ENCODE measurements at regions not wholly inside any gene's neighbourhood (a gene's known extent, or its start where the extent isn't known, plus 50 kb on each side); places are given as distances from the start of the nearest gene placed in this dataset.

DNA sequence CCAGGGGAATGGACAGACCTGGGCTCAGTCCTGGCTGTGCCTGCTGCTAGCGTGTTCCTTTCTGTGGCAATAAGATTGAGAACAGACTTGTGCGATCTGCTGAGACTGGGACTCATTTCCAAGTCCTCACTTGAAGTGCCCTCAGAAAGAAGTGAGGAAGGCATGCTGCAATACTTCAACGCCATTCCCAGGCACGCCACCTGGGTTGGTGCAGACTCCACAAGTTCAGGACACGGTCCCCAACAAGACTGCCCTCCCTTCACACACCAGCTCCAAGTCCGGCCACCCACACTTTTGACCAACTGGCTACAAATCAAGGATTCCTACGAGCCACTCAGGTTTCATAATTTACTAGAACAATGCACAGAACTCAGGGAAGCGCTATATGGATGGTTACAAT lies 391.8 kb upstream of the SULF2 start:
- POLR2A ChIA-PET, result no interaction called here
- no peak overlapping the region for H3K4me3 ChIP-seq (ENCODE audit: low read depth, low read length)
- TF ChIP-seq, protein P1, sequence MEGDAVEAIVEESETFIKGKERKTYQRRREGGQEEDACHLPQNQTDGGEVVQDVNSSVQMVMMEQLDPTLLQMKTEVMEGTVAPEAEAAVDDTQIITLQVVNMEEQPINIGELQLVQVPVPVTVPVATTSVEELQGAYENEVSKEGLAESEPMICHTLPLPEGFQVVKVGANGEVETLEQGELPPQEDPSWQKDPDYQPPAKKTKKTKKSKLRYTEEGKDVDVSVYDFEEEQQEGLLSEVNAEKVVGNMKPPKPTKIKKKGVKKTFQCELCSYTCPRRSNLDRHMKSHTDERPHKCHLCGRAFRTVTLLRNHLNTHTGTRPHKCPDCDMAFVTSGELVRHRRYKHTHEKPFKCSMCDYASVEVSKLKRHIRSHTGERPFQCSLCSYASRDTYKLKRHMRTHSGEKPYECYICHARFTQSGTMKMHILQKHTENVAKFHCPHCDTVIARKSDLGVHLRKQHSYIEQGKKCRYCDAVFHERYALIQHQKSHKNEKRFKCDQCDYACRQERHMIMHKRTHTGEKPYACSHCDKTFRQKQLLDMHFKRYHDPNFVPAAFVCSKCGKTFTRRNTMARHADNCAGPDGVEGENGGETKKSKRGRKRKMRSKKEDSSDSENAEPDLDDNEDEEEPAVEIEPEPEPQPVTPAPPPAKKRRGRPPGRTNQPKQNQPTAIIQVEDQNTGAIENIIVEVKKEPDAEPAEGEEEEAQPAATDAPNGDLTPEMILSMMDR (IDR thresholded peaks at IDR 0.05; ENCODE audit: insufficient read depth, low read depth, low read length), result no peak
- CTCF ChIA-PET, result no interaction called here
- H3K36me3 ChIP-seq (ENCODE audit: control insufficient read depth, insufficient read depth, low read length), result no peaks in the 10 kb centered on the region
- no peak for DNase-seq (ENCODE audit: low read depth)
- H3K27me3 ChIP-seq (ENCODE audit: control insufficient read depth, insufficient read depth, low read length), result peaks cover 9% of the 10 kb centered on the region

DNA sequence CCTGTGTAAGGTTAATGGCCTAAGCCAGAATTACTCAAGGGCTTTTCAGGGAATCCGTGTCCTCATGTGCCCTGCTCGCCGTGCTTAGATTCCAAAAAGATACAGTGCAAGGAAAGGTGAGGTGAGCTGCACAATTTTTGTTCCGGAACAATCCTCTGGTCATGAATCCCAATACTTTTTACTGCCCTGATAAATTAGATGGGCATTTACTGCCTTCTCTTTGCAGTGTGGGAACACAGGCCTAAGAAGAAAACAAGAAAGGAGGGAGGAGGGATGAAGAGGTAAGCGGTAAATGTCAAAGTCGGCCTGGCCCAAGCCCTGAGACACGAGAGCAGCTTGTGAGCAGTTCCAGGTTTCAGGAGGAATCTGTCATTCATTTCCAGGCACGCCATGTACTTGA lies 390.9 kb upstream of the SULF2 start:
- POLR2A ChIA-PET, result no interaction called here
- CTCF ChIA-PET, result no interaction called here
- Histone ChIP-seq H3K36me3 (ENCODE audit: control insufficient read depth, insufficient read depth, low read length) (no peaks in the 10 kb centered on the region), H3K4me3 (ENCODE audit: low read depth, low read length) (no peak overlapping the region), H3K27me3 (ENCODE audit: control insufficient read depth, insufficient read depth, low read length) (peaks cover 9% of the 10 kb centered on the region)
- DNase-seq (ENCODE audit: low read depth), result no peak
- TF ChIP-seq, protein P1 (IDR thresholded peaks at IDR 0.05; ENCODE audit: insufficient read depth, low read depth, low read length), result no peak

DNA sequence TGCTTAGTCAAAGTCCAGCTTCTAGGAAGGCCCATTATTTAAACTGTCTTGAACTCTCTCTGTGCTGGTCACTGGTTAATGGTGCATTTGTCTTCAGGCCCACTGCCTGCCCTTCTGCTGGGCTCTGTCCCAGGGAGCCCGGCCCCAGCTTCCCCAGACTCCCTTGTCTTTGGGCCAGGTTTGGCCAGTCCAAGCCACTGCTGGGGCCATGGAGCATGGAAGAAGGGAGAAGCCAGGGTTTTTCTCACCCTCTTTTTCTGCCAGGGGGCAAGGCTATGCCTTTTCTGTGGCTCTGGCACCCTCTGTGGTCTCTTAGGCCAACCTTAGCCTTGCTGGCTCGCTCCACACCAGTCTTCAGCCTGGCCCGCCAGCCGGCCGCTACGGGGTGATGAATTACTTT lies 390.0 kb upstream of the SULF2 start:
- TF ChIP-seq, protein P1 (IDR thresholded peaks at IDR 0.05; ENCODE audit: insufficient read depth, low read depth, low read length), result no peak
- CTCF ChIA-PET, result no interaction called here
- no peak overlapping the region for H3K4me3 ChIP-seq (ENCODE audit: low read depth, low read length)
- no peaks in the 10 kb centered on the region for H3K36me3 ChIP-seq (ENCODE audit: control insufficient read depth, insufficient read depth, low read length)
- no peak for DNase-seq (ENCODE audit: low read depth)
- H3K27me3 ChIP-seq (ENCODE audit: control insufficient read depth, insufficient read depth, low read length), result peaks cover 11% of the 10 kb centered on the region
- POLR2A ChIA-PET, result no interaction called here

DNA sequence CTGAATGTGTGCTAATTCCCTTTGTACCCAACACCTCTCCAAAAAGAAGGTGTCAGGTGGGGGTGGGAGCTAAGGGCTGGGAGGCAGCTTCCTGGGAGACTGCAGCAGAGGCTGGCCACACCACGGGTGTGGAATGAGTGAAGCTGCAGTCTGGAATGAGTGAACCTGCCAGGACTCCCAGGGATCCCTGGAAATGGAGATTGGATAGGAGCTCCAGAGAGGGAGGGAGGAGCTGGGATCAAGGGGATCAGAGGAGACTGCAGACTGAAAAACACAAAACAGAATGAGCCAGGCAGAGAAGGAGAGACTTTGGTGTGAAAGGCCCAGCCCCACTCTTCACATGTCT lies 387.0 kb upstream of the SULF2 start:
- CTCF ChIA-PET, result interaction anchor here (0.8 to 0.9 kb wide), 2 partner anchors 9 to 30 kb away, joined by 3 read pairs; no protein-coding TSS in a partner anchor
- Histone ChIP-seq H3K27me3 (ENCODE audit: control insufficient read depth, insufficient read depth, low read length) (peaks cover 13% of the 10 kb centered on the region), H3K4me3 (ENCODE audit: low read depth, low read length) (no peak overlapping the region), H3K36me3 (ENCODE audit: control insufficient read depth, insufficient read depth, low read length) (no peaks in the 10 kb centered on the region)
- POLR2A ChIA-PET, result no interaction called here
- TF ChIP-seq, protein P1 (IDR thresholded peaks at IDR 0.05; ENCODE audit: insufficient read depth, low read depth, low read length), result no peak
- DNase-seq (ENCODE audit: low read depth), result no peak

DNA sequence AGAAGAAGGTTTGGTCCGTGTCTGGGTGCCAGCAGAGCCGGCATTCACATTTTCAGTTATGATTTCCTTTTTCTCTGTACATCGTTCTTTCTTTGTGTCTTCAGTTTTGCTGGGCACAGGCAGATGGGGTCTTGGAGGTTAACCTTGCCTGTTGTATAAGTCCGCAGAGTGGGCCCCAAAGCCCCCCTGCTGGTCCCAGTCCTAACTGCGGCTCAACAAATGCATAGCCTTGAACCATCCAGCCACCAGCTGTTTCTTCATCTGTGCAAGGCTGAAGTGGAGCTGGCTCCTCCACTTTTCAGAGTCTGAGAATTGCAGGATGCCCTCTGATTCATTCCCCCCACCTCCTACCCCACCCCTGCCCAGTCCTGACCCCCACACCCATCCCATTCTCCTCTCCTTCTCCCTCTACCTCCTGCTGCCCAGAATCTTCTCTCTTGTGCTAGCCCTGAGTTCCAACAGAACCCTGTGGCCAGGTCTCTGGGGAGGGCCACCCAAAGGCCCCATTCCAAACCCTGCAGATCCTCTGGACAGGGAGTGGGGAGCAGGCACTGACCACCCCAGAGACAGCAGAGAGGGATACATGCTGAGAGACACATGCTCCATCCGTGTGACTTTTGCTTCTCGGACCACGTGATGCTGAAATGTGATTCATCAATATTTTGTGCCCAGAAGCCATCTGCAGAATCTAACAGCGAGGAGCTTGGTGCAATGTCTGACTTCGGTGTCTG lies 386.5 kb upstream of the SULF2 start:
- no peak for DNase-seq (ENCODE audit: low read depth)
- ChIA-PET POLR2A (no interaction called here), CTCF (interaction anchor here (0.8 to 1.3 kb wide), 2 partner anchors 9 to 10 kb away, joined by 3 to 4 read pairs; no protein-coding TSS in a partner anchor)

More for the DNA sequence above, 386.5 kb upstream of the SULF2 start:
- TF ChIP-seq, protein P1 (IDR thresholded peaks at IDR 0.05; ENCODE audit: insufficient read depth, low read depth, low read length), result no peak
- H3K4me3 ChIP-seq (ENCODE audit: low read depth, low read length), result no peak overlapping the region
- peaks cover 11% of the 10 kb centered on the region for H3K27me3 ChIP-seq (ENCODE audit: control insufficient read depth, insufficient read depth, low read length)
- H3K36me3 ChIP-seq (ENCODE audit: control insufficient read depth, insufficient read depth, low read length), result no peaks in the 10 kb centered on the region
